ENCODE measurements at regions not wholly inside any gene's neighbourhood (a gene's known extent, or its start where the extent isn't known, plus 50 kb on each side); places are given as distances from the start of the nearest gene placed in this dataset.
"Not testable (repeated sequence)": the region's sequence is repeated elsewhere in the genome, so short reads cannot be mapped to it uniquely, and the experiment has no call there.

DNA sequence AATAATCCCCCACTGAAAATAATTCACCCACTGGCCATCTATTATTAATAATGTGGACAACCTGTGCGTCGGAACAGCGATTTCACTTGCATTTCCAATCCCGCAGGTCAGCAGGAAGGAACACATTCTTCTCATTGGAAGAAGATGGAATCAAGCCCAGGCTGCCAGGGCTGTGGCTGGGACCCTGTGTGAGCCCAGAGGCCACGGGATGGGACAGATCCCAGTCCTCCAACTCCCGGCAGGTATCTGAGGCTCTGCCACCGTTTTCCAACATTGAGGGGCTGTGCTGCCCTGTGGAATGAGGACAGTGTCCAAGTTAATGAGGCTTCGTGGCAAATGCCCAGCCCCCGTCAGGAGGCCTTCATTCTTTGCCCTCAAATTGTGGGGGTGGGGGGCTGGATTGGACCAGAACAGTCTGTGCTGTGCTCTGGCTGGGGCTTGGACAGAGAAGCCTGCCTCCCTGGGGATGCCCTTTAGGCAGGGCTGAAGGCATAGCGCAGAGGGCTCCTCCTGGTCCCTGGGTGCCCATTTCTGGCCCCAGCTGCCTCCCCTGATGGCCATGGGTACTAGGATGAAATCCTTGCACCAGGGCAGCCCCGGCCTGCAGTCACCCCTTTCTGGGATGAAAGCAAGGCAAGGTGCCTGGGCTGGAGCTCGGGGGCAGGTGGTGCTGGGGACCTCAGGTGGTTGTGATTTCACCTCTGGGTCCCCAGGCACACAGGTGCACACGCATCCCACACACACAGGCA is 195.0 kb upstream of the PPP1R26 start:
- DNase-seq (no peak), ATAC-seq (no peak)
- Histone ChIP-seq H3K4me3 (no peak overlapping the region), H3K27me3 (no peaks in the 10 kb centered on the region), H3K36me3 (no peaks in the 10 kb centered on the region), H3K4me1 (peaks cover 5% of the 10 kb centered on the region), H3K9me3 (no peaks in the 10 kb centered on the region), H3K27ac (no peak overlapping the region)
- intact Hi-C loops (cut with DNase I): no loop called here
- TF ChIP-seq, protein P1, sequence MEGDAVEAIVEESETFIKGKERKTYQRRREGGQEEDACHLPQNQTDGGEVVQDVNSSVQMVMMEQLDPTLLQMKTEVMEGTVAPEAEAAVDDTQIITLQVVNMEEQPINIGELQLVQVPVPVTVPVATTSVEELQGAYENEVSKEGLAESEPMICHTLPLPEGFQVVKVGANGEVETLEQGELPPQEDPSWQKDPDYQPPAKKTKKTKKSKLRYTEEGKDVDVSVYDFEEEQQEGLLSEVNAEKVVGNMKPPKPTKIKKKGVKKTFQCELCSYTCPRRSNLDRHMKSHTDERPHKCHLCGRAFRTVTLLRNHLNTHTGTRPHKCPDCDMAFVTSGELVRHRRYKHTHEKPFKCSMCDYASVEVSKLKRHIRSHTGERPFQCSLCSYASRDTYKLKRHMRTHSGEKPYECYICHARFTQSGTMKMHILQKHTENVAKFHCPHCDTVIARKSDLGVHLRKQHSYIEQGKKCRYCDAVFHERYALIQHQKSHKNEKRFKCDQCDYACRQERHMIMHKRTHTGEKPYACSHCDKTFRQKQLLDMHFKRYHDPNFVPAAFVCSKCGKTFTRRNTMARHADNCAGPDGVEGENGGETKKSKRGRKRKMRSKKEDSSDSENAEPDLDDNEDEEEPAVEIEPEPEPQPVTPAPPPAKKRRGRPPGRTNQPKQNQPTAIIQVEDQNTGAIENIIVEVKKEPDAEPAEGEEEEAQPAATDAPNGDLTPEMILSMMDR (IDR thresholded peaks at IDR 0.05): no peak

DNA sequence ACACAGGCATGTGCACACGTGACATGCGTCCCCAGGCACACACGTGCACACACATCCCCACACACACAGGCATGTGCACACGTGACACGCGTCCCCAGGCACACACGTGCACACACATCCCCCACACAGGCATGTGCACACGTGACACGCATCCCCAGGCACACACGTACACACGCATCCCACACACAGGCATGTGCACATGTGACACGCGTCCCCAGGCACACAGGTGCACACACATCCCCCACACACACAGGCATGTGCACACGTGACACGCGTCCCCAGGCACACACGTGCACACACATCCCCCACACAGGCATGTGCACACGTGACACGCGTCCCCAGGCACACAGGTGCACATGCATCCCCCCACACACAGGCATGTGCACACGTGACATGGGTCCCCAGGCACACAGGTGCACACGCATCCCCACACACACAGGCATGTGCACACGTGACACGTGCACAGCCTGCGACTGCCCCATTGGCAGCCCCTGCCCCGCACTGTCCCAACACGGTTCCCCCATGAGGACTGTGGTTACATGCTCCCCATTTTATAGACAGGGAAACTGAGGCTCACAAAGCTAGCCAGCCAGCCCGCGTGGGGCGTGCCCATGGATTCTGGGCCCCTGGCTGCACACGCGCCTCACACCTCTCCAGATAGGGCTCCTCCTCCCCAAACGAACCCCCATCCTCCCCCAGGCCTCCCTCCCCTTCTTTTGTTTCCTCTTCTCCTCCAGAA is 193.2 kb upstream of the PPP1R26 start:
- intact Hi-C loops (cut with DNase I); DNase-seq; ATAC-seq; H3K4me1 ChIP-seq; H3K27ac ChIP-seq; H3K36me3 ChIP-seq; H3K27me3 ChIP-seq; H3K4me3 ChIP-seq; H3K9me3 ChIP-seq: not testable (repeated sequence)

DNA sequence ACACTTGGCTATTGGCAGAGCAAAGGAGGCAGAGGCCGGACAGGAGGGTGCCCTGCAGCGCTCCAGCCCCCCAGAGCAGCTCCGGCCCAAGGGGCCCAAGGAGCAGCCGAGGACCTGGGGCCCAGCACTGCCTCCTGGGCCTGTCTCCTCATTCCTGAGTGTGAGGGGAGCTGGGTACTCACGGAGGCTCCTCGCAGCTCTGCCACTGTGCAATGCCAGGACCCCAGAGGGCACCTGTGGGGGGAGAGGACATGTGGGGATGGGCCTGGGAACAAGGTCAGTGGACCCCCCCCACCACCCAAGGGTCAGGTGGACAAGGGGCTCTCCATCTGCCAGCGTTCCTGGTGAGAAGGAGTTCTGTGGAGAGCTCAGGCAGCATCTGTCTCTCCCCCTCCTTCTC is 192.6 kb upstream of the PPP1R26 start:
- TF ChIP-seq, protein P1 (IDR thresholded peaks at IDR 0.05): no peak
- H3K4me1 ChIP-seq: peaks cover 3% of the 10 kb centered on the region
- no peak overlapping the region for H3K27ac ChIP-seq
- DNase-seq (no peak), ATAC-seq (no peak)
- H3K9me3 ChIP-seq: no peaks in the 10 kb centered on the region
- intact Hi-C loops (cut with DNase I): no loop called here
- no peaks in the 10 kb centered on the region for H3K36me3 ChIP-seq
- no peaks in the 10 kb centered on the region for H3K27me3 ChIP-seq
- no peak overlapping the region for H3K4me3 ChIP-seq

DNA sequence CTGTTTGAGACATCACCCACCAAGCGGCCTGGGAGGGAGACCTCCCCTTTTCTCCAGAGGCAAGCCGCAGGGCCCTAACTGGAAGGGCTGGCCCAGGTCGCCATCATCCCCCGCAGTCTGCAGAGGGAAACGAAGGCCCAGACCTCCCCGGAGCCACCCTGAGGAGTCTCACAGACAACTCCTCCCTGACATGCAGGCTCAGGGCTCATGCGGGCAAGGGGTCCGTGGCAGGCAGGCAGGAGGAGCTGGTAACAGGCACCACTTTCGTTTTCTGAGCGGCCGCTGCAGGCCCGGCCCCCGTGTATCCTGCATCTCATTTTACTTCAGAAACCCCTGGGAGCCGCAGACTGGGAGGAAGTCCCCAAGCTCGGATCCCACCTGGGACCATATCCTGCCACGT is 192.0 kb upstream of the PPP1R26 start:
- intact Hi-C loops (cut with DNase I): no loop called here
- TF ChIP-seq, protein P1 (IDR thresholded peaks at IDR 0.05): no peak
- no peaks in the 10 kb centered on the region for H3K9me3 ChIP-seq
- no peaks in the 10 kb centered on the region for H3K27me3 ChIP-seq
- H3K4me3 ChIP-seq: no peak overlapping the region
- H3K36me3 ChIP-seq: no peaks in the 10 kb centered on the region
- no peaks in the 10 kb centered on the region for H3K4me1 ChIP-seq
- ATAC-seq: no peak
- H3K27ac ChIP-seq: no peak overlapping the region
- DNase-seq: no peak

DNA sequence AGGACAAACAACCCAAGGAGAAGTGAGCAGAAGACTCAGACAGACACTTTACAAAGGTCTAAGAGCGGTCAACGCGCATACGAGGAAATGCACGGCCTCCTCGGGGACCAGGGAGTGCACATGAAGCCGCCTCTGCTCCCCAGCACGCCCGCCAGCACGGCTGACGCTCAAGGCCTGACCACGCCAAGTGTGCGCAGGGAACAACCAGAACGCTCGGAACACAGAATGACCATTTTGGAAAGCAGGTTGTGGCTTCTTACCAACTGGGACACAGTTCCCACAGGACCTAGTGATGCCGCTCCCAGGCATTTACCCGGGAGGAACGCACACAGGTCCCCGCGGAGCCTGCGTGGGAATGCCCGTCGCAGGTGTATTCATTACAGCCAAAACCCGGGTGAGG is 191.5 kb upstream of the PPP1R26 start:
- Histone ChIP-seq H3K4me1 (no peaks in the 10 kb centered on the region), H3K36me3 (no peaks in the 10 kb centered on the region), H3K27me3 (no peaks in the 10 kb centered on the region), H3K9me3 (no peaks in the 10 kb centered on the region), H3K4me3 (no peak overlapping the region), H3K27ac (no peak overlapping the region)
- intact Hi-C loops (cut with DNase I): no loop called here
- no peak for DNase-seq
- TF ChIP-seq, protein P1 (IDR thresholded peaks at IDR 0.05): no peak
- no peak for ATAC-seq

DNA sequence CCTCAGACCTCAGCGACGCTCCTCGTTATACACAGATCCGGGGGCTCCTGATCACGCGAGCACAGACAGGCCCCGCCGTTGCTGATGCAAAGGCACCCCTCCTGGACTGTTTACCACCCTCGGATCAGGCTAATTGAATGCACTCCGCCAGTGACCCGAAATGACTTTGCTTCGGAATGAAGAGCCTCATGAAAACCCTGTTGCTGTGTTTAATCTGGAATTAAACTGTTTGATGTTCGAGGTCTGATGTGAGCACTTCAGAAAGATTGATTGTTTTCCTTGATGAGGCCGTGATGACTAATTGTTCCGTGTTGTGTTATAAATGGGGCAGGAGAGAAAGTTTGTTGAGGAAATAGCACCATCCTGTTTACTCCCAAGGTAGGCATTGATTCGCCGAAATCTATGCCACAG is 190.5 kb upstream of the PPP1R26 start:
- ATAC-seq (no peak), DNase-seq (no peak)
- no peak overlapping the region for H3K4me3 ChIP-seq
- H3K9me3 ChIP-seq: no peaks in the 10 kb centered on the region
- TF ChIP-seq, protein P1 (IDR thresholded peaks at IDR 0.05): no peak
- no peak overlapping the region for H3K27ac ChIP-seq
- no peaks in the 10 kb centered on the region for H3K36me3 ChIP-seq
- intact Hi-C loops (cut with DNase I): no loop called here
- no peaks in the 10 kb centered on the region for H3K27me3 ChIP-seq
- no peaks in the 10 kb centered on the region for H3K4me1 ChIP-seq
